ENCODE measurements at regions not wholly inside any gene's neighbourhood (a gene's known extent, or its start where the extent isn't known, plus 50 kb on each side); places are given as distances from the start of the nearest gene placed in this dataset.

DNA sequence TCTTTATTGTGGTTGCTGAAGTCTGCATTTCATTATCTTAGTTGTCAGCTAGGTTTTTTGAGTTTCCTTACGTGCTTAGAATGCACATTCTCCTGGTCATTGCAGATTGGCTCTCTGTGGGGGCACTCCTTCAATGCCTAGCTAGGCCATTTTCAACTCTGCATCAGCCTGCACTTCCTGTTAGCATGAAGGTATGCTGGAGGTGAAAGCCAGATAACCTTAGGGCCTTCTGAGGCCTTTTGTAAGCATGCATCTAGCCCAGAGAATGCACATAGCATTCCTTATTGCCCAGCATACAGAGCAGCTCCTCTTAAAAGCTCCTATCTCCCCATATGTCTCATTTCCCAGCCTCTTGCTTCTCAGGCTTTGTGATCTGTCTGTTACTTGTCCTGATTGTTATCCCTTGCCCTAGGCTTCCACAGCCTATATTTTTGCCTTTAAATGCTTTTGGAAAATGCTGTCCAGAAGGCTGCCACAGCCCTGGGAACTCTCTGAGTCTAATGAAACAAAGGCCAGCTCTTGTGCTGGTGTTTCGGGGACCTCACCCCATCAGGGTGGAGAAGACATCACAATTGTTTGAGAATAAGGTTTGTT lies 108.1 kb upstream of the IGFBP3 start:
- DNase-seq = no peak

- no peak for DNase-seq
Measured at GRCh38 chr7:46028246-46028645, 107.2 kb upstream of the IGFBP3 start.

GRCh38 chr7:46026741-46027140 lies 105.7 kb upstream of the IGFBP3 start:
- no peak for DNase-seq

DNA sequence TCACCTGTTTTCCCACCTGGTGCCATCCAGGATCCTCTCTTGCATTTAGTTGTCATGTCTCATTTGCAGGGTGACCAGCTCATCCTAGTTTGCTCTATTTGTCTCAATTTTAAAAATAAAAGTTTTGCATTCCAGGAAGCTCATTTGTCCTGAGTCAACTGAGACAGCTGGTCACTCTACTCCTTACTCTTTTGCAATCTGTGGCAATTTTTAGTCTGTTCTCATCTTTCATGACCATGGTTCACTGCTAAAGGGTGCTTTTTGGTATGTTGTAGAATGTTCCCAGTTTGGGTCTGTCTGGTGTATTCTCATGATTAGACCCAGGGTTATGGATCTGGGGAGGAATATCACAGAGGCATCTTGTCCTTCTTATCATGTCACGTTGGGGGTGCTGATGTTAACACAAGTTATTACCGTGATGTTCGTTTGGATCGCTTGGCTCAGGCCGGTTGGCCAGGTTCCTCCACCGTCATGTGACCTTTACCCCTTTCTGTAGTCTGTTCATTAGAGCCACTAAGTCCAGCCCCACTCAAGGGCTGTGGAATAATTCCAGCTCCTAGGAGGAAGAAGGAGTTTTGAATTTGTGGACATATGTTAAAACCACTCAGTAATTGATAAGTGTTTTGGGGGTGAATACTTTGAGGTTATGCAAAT lies 103.3 kb upstream of the IGFBP3 start:
- no peak for DNase-seq

DNA sequence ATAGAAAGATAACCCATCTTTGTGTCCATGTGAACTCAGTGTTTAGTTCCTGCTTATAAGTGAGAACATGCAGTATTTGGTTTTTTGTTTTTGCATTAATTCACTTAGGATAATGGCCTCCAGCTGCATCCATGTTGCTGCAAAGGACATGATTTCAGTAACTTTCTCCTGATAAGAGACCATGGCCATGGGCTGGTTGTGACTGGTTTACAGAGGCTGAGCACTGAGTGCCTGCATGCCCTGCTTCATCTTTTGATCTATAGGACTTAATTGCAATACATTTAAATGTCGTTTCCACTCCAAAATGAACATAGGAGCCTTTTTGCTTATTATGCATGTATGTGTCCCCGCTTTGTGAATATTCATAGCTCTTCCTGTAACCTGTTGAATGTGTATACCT lies 101.3 kb upstream of the IGFBP3 start:
- DNase-seq = no peak

DNA sequence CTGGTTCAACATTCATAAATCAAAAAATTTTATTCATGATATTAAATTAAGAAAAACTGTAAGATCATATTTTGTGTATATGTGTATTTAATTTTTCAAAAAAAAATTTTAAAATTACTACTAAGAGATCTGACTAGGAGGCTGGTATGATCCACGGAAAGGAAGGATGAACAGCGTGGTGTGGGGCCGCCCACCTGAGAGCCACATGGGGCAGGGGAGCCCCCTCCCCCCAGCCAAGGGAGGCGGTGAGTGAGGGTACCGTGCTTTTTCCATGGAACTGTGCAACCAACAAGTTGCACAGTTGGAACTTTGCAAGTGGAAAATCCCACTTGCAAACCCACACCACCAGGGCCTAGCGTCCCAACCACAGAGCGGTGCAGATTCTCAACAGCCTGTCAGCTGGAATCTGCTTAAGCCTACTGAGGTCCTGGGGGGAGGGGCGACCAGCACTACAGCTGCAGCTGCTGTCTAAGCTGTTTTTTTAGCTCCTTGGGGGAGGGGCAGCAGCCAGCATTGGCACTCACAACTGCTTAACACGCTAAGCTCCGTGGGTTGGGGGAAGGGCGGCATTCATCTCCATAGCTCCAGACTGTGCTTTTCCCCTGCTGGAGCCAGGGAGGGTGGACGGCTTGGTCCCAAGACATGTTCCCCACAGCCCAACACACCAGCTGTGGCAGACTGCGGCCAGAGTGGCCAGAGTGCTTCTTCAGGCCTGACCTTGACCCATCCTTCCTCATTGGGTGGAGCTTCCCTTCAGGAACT lies 94.2 kb upstream of the IGFBP3 start:
- DNase-seq = no peak

- no peak for DNase-seq
Measured at GRCh38 chr7:46011501-46011900, 90.4 kb upstream of the IGFBP3 start.

DNA sequence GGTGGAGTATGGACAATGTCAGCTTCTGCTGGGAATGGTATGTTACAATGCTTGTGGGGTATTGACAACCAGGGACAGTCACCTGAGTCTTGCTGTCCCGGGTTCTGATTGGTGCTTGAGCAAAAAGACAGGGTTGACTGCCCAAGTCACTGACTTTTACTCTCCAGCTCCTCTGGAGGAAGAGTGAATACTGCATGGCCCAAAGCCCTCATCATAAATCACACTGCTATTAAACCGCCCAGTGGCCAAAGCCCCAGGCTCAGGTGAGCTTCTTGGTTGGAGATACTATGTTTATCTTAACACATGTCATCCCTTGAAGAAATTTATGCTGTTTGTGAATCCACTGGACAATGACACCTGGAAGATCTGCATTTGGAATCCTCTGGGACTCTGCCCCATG lies 90.0 kb upstream of the IGFBP3 start:
- no peak for DNase-seq

- no peak for DNase-seq
Measured at GRCh38 chr7:46009211-46009610, 88.1 kb upstream of the IGFBP3 start.

DNA sequence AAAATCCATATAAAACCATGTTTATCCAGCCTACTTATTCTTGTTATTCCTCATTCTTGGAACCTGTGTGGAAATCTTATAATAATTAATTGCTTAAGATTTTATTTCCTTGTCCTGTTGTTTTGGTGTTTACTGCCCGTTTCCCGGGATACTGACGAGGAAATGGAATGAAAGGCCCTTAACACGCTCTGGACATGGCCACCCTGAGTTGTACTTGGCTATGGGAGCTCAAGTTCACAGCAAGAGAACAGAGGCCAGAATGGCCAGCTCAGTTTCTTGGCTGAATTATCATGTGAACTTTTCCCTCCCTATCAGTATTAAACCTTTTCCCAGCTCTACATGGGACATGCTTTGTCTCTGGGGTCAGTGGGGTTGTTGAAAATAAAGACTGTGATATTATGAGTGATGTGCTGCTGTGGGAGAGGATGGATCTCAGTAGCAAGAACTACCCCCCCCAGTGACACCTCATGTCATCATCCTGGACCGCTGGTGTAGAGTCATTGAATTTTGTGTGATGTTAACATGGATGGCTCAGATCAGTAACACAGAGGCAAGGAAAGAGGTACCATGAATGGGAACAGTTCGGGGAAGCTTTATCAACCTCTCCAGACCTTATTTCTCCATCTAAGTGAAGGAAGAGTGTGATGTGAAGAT lies 87.0 kb upstream of the IGFBP3 start:
- DNase-seq = no peak

DNA sequence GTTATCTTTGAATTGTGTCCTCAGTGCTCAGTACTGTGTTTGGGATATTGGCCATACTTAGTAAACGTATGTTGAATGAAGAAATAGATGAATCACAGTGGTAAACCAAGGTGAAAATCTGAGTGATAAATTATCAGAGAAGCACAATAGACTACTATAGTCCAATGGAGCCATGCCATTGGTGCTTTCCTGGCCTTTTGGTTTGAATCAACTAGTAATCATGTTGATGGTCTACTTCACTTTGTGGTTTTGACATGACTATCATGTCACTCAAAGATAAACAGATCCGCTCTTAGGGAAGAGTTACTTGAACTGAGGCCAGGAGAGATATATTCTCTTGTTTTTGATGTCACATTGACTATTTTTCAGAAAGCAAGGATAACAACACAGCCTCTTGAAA lies 86.1 kb upstream of the IGFBP3 start:
- no peak for DNase-seq

GRCh38 chr7:46006723-46007122 lies 85.7 kb upstream of the IGFBP3 start:
- DNase-seq = no peak

GRCh38 chr7:46006212-46006611 lies 85.1 kb upstream of the IGFBP3 start:
- DNase-seq = no peak

- no peak for DNase-seq
Measured at GRCh38 chr7:46004965-46005364, 83.9 kb upstream of the IGFBP3 start.

GRCh38 chr7:46003896-46004875 lies 83.1 kb upstream of the IGFBP3 start:
- no peak for DNase-seq

DNA sequence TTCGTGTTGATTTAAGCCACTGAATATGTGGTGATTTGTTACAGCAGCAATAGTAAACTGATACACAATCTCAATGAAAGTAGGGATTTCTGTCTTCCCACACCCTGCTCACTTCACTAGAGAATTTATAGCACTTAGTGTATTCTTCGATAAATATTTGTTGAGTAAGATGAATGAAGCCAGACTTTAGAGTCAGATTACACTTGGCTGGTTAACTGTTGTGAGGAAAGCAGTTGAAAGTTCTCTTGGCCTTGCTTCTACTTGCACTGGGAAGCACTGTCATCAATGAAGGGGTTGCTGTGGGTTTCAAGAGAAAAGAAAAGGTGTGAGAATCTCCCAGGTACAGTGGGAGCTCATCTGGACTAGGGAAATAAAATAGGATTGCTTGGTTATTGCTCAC lies 82.1 kb upstream of the IGFBP3 start:
- no peak for DNase-seq

- no peak for DNase-seq
Measured at GRCh38 chr7:46000513-46000912, 79.4 kb upstream of the IGFBP3 start.

GRCh38 chr7:45999541-45999940 lies 78.5 kb upstream of the IGFBP3 start:
- DNase-seq = no peak

GRCh38 chr7:45998506-45998905 lies 77.4 kb upstream of the IGFBP3 start:
- DNase-seq = no peak

DNA sequence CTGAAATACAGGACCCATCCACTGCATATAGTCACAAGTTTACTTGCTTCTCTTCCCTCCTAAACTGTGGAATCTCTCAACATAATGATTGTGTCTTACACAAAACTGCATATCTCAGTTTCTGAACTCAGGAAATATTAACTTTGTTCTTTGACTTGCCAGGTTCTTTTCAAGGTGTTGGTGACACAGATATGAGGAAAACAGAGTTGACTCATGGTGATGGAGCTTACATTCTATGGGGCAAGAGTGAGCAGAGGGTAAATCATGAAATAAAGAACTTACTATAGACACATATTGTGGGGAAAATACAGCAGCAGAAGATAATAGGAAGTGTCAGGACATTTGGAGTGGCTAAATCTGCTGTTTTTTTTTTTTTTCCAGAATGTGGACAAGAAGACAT lies 72.5 kb upstream of the IGFBP3 start:
- no peak for DNase-seq

DNA sequence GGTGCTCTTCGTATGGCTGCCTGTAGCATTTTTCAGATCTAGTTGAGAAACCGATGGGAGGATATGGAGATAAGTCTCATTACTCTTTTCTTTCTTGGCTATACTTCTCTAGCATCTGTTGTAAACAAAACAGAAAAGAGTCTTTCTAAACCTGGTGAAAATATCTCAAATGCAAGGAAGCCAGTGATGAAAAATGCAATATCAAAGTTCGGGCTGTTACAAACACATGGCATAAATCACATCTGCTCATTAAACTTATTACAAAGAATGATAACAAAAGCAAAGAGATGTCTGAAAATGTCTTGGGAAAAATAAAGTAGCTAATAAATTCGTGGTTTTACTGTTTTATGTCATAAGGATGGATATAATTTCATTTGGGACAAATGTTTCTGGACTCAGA lies 71.8 kb upstream of the IGFBP3 start:
- no peak for DNase-seq

- no peak for DNase-seq
Measured at GRCh38 chr7:45990276-45990675, 69.2 kb upstream of the IGFBP3 start.

Data from 8988T (cell line).